ENCODE measurements at regions not wholly inside any gene's neighbourhood (a gene's known extent, or its start where the extent isn't known, plus 50 kb on each side); places are given as distances from the start of the nearest gene placed in this dataset.

GRCh38 chr10:62464308-62464707, 90.1 kb downstream of the ZNF365 start:
- DNase-seq (ENCODE audit: low read depth) = no peak
- no peak overlapping the region for H3K4me3 ChIP-seq (ENCODE audit: low read depth, low read length)
- TF ChIP-seq MAX (IDR thresholded peaks at IDR 0.05; ENCODE audit: low read depth, low read length) (no peak), POLR2A (IDR thresholded peaks at IDR 0.05; ENCODE audit: extremely low read depth, insufficient read length) (no peak), CTCF (IDR thresholded peaks at IDR 0.05; ENCODE audit: low read depth, low read length) (no peak), MYC (IDR thresholded peaks at IDR 0.05; ENCODE audit: low read depth, low read length) (no peak)

- DNase-seq (ENCODE audit: low read depth) = no peak
- H3K4me3 ChIP-seq (ENCODE audit: low read depth, low read length) = no peak overlapping the region
- no peak for TF ChIP-seq CTCF (IDR thresholded peaks at IDR 0.05; ENCODE audit: low read depth, low read length)
- TF ChIP-seq POLR2A (IDR thresholded peaks at IDR 0.05; ENCODE audit: extremely low read depth, insufficient read length) = no peak
- no peak for TF ChIP-seq MYC (IDR thresholded peaks at IDR 0.05; ENCODE audit: low read depth, low read length)
- no peak for TF ChIP-seq MAX (IDR thresholded peaks at IDR 0.05; ENCODE audit: low read depth, low read length)
Observed at GRCh38 chr10:62466590-62466989, 92.4 kb downstream of the ZNF365 start.

- no peak for DNase-seq (ENCODE audit: low read depth)
- H3K4me3 ChIP-seq (ENCODE audit: low read depth, low read length) = no peak overlapping the region
- TF ChIP-seq CTCF (IDR thresholded peaks at IDR 0.05; ENCODE audit: low read depth, low read length) = no peak
- no peak for TF ChIP-seq MAX (IDR thresholded peaks at IDR 0.05; ENCODE audit: low read depth, low read length)
- TF ChIP-seq MYC (IDR thresholded peaks at IDR 0.05; ENCODE audit: low read depth, low read length) = no peak
Observed at GRCh38 chr10:62467527-62467926, 93.4 kb downstream of the ZNF365 start.

- DNase-seq (ENCODE audit: low read depth) = no peak
- no peak overlapping the region for H3K4me3 ChIP-seq (ENCODE audit: low read depth, low read length)
- TF ChIP-seq MYC (IDR thresholded peaks at IDR 0.05; ENCODE audit: low read depth, low read length) (no peak), POLR2A (IDR thresholded peaks at IDR 0.05; ENCODE audit: extremely low read depth, insufficient read length) (no peak), CTCF (IDR thresholded peaks at IDR 0.05; ENCODE audit: low read depth, low read length) (no peak), MAX (IDR thresholded peaks at IDR 0.05; ENCODE audit: low read depth, low read length) (no peak)
Observed at GRCh38 chr10:62471711-62472110, 97.5 kb downstream of the ZNF365 start.

GRCh38 chr10:62473241-62473640, 99.1 kb downstream of the ZNF365 start:
- DNase-seq (ENCODE audit: low read depth) = no peak
- no peak overlapping the region for H3K4me3 ChIP-seq (ENCODE audit: low read depth, low read length)
- no peak for TF ChIP-seq POLR2A (IDR thresholded peaks at IDR 0.05; ENCODE audit: extremely low read depth, insufficient read length)
- TF ChIP-seq MAX (IDR thresholded peaks at IDR 0.05; ENCODE audit: low read depth, low read length) = no peak
- no peak for TF ChIP-seq CTCF (IDR thresholded peaks at IDR 0.05; ENCODE audit: low read depth, low read length)
- TF ChIP-seq MYC (IDR thresholded peaks at IDR 0.05; ENCODE audit: low read depth, low read length) = no peak

GRCh38 chr10:62475551-62475950, 101.4 kb downstream of the ZNF365 start:
- DNase-seq (ENCODE audit: low read depth) = no peak
- no peak overlapping the region for H3K4me3 ChIP-seq (ENCODE audit: low read depth, low read length)
- no peak for TF ChIP-seq POLR2A (IDR thresholded peaks at IDR 0.05; ENCODE audit: extremely low read depth, insufficient read length)
- no peak for TF ChIP-seq CTCF (IDR thresholded peaks at IDR 0.05; ENCODE audit: low read depth, low read length)
- TF ChIP-seq MAX (IDR thresholded peaks at IDR 0.05; ENCODE audit: low read depth, low read length) = no peak
- no peak for TF ChIP-seq MYC (IDR thresholded peaks at IDR 0.05; ENCODE audit: low read depth, low read length)
